Astrocyte (in vitro differentiated cells and primary cell): ENCODE measurements at regions not wholly inside any gene's neighbourhood (a gene's known extent, or its start where the extent isn't known, plus 50 kb on each side); places are given as distances from the start of the nearest gene placed in this dataset.

Experiments
- DNase-seq: peaks from one replicate; pipeline ENCODE4 v3.0.0-alpha.2; 2010; ENCODE audit warnings: low read depth
- FAIRE-seq: peaks from 2 replicates; lab custom pipeline; 2011; peaks lifted over from hg19 to GRCh38; lab: Jason Lieb, UNC
- H2AFZ ChIP-seq: 2 replicates; pipeline ENCODE4 v1.6.0; 2012; ENCODE audit warnings: low read depth, low read length, inconsistent platforms
- H3K27ac ChIP-seq: 2 replicates; pipeline ENCODE4 v1.5.1; 2011; ENCODE audit warnings: low read depth, low read length, inconsistent platforms
- H3K27me3 ChIP-seq: 2 replicates; pipeline ENCODE4 v1.6.0; 2011; ENCODE audit warnings: low read length, inconsistent platforms; ENCODE audit not compliant: insufficient read depth
- H3K36me3 ChIP-seq: 2 replicates; pipeline ENCODE4 v1.5.1; 2011; ENCODE audit warnings: low read length, inconsistent platforms; ENCODE audit not compliant: insufficient read depth
- H3K4me1 ChIP-seq: 2 replicates; pipeline ENCODE4 v1.5.1; 2011; ENCODE audit warnings: low read length, inconsistent platforms; ENCODE audit not compliant: insufficient read depth
- H3K4me2 ChIP-seq: 2 replicates; pipeline ENCODE4 v1.6.0; 2012; ENCODE audit warnings: low read length, inconsistent platforms
- H3K4me3 ChIP-seq: 2 replicates; pipeline ENCODE4 v1.5.1; 2011; ENCODE audit warnings: low read depth, mild to moderate bottlenecking, low read length, inconsistent platforms; ENCODE audit not compliant: insufficient read depth
- H3K79me2 ChIP-seq: 2 replicates; pipeline ENCODE4 v1.6.0; 2012; ENCODE audit warnings: mild to moderate bottlenecking, low read length, inconsistent platforms; ENCODE audit not compliant: insufficient read depth
- H3K9ac ChIP-seq: 2 replicates; pipeline ENCODE4 v1.6.0; 2012; ENCODE audit warnings: mild to moderate bottlenecking, low read length, inconsistent platforms
- H3K9me3 ChIP-seq: 2 replicates; pipeline ENCODE4 v1.5.1; 2012; ENCODE audit warnings: low read depth, mild to moderate bottlenecking, low read length, inconsistent platforms; ENCODE audit not compliant: insufficient read depth
- H4K20me1 ChIP-seq: 2 replicates; pipeline ENCODE4 v1.6.0; 2012; ENCODE audit warnings: low read length, inconsistent platforms; ENCODE audit not compliant: insufficient read depth
- H3K27ac Mint-ChIP-seq: one replicate; pipeline ENCODE4 v1.8.0; 2021; ENCODE audit warnings: mild to moderate bottlenecking, mixed read lengths; ENCODE audit not compliant: unreplicated experiment
- H3K27me3 Mint-ChIP-seq: one replicate; pipeline ENCODE4 v1.8.0; 2021; ENCODE audit warnings: low read depth, mixed read lengths; ENCODE audit not compliant: unreplicated experiment
- H3K36me3 Mint-ChIP-seq: one replicate; pipeline ENCODE4 v1.8.0; 2021; ENCODE audit warnings: low read depth, mixed read lengths; ENCODE audit not compliant: unreplicated experiment
- H3K4me1 Mint-ChIP-seq: one replicate; pipeline ENCODE4 v1.8.0; 2021; ENCODE audit warnings: low read depth, mixed read lengths; ENCODE audit not compliant: unreplicated experiment
- H3K4me3 Mint-ChIP-seq: one replicate; pipeline ENCODE4 v1.8.0; 2021; ENCODE audit warnings: mild to moderate bottlenecking, moderate library complexity, mixed read lengths; ENCODE audit not compliant: unreplicated experiment
- H3K9me3 Mint-ChIP-seq: one replicate; pipeline ENCODE4 v1.8.0; 2021; ENCODE audit warnings: mild to moderate bottlenecking, mixed read lengths; ENCODE audit not compliant: unreplicated experiment
- EZH2 ChIP-seq: IDR thresholded peaks from 2 replicates; pipeline ENCODE4 v1.6.1; 2012; ENCODE audit warnings: mild to moderate bottlenecking, low read length, inconsistent platforms; ENCODE audit not compliant: insufficient read depth
- TF ChIP-seq, protein P1 (sequence below): IDR thresholded peaks from 2 replicates; pipeline ENCODE4 v1.5.1; 2011; ENCODE audit warnings: low read depth, mild to moderate bottlenecking, inconsistent platforms, low read length, moderate library complexity; ENCODE audit not compliant: insufficient read depth

- Histone ChIP-seq H3K4me3 (no peak overlapping the region), H4K20me1 (no peaks in the 10 kb centered on the region), H3K79me2 (no peaks in the 10 kb centered on the region), H2AFZ (no peak overlapping the region), H3K27me3 (no peaks in the 10 kb centered on the region), H3K27ac (no peak overlapping the region), H3K36me3 (no peaks in the 10 kb centered on the region), H3K9ac (no peak overlapping the region), H3K9me3 (no peaks in the 10 kb centered on the region), H3K4me1 (no peaks in the 10 kb centered on the region), H3K4me2 (no peak overlapping the region)
- Mint-ChIP-seq H3K4me1 (no peaks in the 10 kb centered on the region), H3K36me3 (no peaks in the 10 kb centered on the region), H3K27me3 (no peaks in the 10 kb centered on the region), H3K27ac (no peak overlapping the region), H3K9me3 (no peaks in the 10 kb centered on the region), H3K4me3 (no peak overlapping the region)
- no peak for TF ChIP-seq EZH2
- no peak for FAIRE-seq
- no peak for DNase-seq
Observed at GRCh38 chr1:70633004-70633403, 221.9 kb downstream of the CTH start.

DNA sequence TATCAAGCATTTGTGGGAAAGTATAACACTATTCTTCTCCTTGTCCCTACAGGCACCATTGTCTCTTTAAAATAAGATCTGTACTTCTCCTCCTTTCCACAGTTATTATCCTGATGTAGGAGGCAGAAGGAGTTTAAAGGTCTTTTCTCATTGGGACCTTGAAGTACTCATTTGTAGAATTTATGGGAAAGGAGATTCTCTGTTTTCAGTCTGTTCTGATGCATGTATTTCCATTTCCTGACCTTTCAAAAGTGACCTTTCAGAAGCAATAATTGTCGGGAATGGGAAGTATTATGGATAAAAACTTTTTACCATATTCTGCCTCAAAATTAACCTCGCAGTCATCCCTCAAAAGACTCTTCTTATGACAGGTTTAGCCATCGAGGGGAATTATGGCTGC lies 224.8 kb downstream of the CTH start:
- no peaks in the 10 kb centered on the region for H3K9me3 ChIP-seq
- H3K36me3 ChIP-seq: no peaks in the 10 kb centered on the region
- H2AFZ ChIP-seq: no peak overlapping the region
- H3K9ac ChIP-seq: no peak overlapping the region
- no peaks in the 10 kb centered on the region for H3K4me1 Mint-ChIP-seq
- H4K20me1 ChIP-seq: no peaks in the 10 kb centered on the region
- H3K4me2 ChIP-seq: no peak overlapping the region
- H3K36me3 Mint-ChIP-seq: no peaks in the 10 kb centered on the region
- H3K27me3 ChIP-seq: no peaks in the 10 kb centered on the region
- H3K79me2 ChIP-seq: no peaks in the 10 kb centered on the region
- no peak overlapping the region for H3K4me3 Mint-ChIP-seq
- no peak overlapping the region for H3K27ac Mint-ChIP-seq
- FAIRE-seq (no peak), DNase-seq (no peak)
- H3K4me1 ChIP-seq: no peaks in the 10 kb centered on the region
- no peak overlapping the region for H3K27ac ChIP-seq
- no peaks in the 10 kb centered on the region for H3K27me3 Mint-ChIP-seq
- TF ChIP-seq EZH2: no peak
- TF ChIP-seq, protein P1, sequence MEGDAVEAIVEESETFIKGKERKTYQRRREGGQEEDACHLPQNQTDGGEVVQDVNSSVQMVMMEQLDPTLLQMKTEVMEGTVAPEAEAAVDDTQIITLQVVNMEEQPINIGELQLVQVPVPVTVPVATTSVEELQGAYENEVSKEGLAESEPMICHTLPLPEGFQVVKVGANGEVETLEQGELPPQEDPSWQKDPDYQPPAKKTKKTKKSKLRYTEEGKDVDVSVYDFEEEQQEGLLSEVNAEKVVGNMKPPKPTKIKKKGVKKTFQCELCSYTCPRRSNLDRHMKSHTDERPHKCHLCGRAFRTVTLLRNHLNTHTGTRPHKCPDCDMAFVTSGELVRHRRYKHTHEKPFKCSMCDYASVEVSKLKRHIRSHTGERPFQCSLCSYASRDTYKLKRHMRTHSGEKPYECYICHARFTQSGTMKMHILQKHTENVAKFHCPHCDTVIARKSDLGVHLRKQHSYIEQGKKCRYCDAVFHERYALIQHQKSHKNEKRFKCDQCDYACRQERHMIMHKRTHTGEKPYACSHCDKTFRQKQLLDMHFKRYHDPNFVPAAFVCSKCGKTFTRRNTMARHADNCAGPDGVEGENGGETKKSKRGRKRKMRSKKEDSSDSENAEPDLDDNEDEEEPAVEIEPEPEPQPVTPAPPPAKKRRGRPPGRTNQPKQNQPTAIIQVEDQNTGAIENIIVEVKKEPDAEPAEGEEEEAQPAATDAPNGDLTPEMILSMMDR: no peak
- H3K9me3 Mint-ChIP-seq: no peaks in the 10 kb centered on the region
- H3K4me3 ChIP-seq: no peak overlapping the region

GRCh38 chr1:70641868-70642267 lies 230.8 kb downstream of the CTH start:
- TF ChIP-seq, protein P1: no peak
- TF ChIP-seq EZH2: no peak
- no peaks in the 10 kb centered on the region for H3K9me3 Mint-ChIP-seq
- Histone ChIP-seq H4K20me1 (no peaks in the 10 kb centered on the region), H2AFZ (no peak overlapping the region), H3K27me3 (no peaks in the 10 kb centered on the region), H3K4me3 (no peak overlapping the region), H3K9me3 (no peaks in the 10 kb centered on the region), H3K79me2 (no peaks in the 10 kb centered on the region), H3K4me1 (no peaks in the 10 kb centered on the region), H3K27ac (no peak overlapping the region), H3K4me2 (no peak overlapping the region), H3K36me3 (no peaks in the 10 kb centered on the region), H3K9ac (no peak overlapping the region)
- H3K27ac Mint-ChIP-seq: no peak overlapping the region
- DNase-seq (no peak), FAIRE-seq (no peak)
- no peaks in the 10 kb centered on the region for H3K27me3 Mint-ChIP-seq
- no peaks in the 10 kb centered on the region for H3K4me1 Mint-ChIP-seq
- no peak overlapping the region for H3K4me3 Mint-ChIP-seq
- H3K36me3 Mint-ChIP-seq: no peaks in the 10 kb centered on the region
